ENCODE measurements at regions not wholly inside any gene's neighbourhood (a gene's known extent, or its start where the extent isn't known, plus 50 kb on each side); places are given as distances from the start of the nearest gene placed in this dataset.

DNA sequence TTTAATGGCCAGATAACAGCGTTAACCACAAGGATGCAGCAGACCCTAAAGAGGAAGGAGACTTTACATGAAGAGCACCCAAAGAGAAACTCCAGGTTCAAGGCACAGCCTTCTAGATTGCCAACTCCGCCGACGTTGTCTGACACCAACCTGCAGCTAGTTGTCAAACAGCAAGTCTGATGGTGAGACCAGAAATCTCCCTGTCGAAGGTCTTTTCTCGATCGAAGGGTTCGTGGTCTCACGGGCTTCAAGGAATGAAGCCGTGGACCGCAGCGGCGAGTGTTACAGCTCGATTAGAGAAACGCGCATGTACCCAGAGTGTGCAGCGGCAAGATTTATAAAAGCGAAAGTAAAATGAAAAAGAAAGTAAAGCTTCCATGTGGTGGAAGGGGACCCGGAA is 656.3 kb downstream of the XIRP2 start:
- no peaks in the 10 kb centered on the region for H3K27me3 ChIP-seq (replicated peaks in 1 of 4; ENCODE audit: control extremely low read depth in 1 of 4, control insufficient read depth in 3 of 4, insufficient read depth in 4 of 4, low read length in 3 of 4)
- CTCF ChIA-PET: no interaction called here
- H3K36me3 ChIP-seq (replicated peaks in 1 of 2; ENCODE audit: control extremely low read depth in 1 of 2, control insufficient read depth in 1 of 2, extremely low read depth in 1 of 2, insufficient read depth in 2 of 2, low read length in 1 of 2): no peaks in the 10 kb centered on the region
- TF ChIP-seq, protein P1, sequence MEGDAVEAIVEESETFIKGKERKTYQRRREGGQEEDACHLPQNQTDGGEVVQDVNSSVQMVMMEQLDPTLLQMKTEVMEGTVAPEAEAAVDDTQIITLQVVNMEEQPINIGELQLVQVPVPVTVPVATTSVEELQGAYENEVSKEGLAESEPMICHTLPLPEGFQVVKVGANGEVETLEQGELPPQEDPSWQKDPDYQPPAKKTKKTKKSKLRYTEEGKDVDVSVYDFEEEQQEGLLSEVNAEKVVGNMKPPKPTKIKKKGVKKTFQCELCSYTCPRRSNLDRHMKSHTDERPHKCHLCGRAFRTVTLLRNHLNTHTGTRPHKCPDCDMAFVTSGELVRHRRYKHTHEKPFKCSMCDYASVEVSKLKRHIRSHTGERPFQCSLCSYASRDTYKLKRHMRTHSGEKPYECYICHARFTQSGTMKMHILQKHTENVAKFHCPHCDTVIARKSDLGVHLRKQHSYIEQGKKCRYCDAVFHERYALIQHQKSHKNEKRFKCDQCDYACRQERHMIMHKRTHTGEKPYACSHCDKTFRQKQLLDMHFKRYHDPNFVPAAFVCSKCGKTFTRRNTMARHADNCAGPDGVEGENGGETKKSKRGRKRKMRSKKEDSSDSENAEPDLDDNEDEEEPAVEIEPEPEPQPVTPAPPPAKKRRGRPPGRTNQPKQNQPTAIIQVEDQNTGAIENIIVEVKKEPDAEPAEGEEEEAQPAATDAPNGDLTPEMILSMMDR (IDR thresholded peaks at IDR 0.05): no peak
- no peak for TF ChIP-seq EZH2 (IDR thresholded peaks at IDR 0.05; ENCODE audit: borderline replicate concordance, insufficient read depth, low read depth, low read length, poor library complexity, severe bottlenecking)
- DNase-seq: no peak
- Mint-ChIP-seq H3K4me3 (no peak overlapping the region), H3K9me3 (ENCODE audit: insufficient read depth) (no peaks in the 10 kb centered on the region), H3K27me3 (no peaks in the 10 kb centered on the region), H3K27ac (no peak overlapping the region), H3K4me1 (no peaks in the 10 kb centered on the region)
- H3K4me1 ChIP-seq (ENCODE audit: control insufficient read depth in 2 of 2, insufficient read depth in 2 of 2, low read length in 2 of 2): no peaks in the 10 kb centered on the region
- 94% methylated on average over 19 of the region's 19 CpGs for WGBS (ENCODE audit: insufficient coverage)
- H3K27ac ChIP-seq (ENCODE audit: low read length in 2 of 2): no peak overlapping the region
- ATAC-seq (ENCODE audit: low read depth): no peak
- intact Hi-C loops (cut with micrococcal nuclease): no loop called here
- no peak overlapping the region for H3K4me3 ChIP-seq (ENCODE audit: control extremely low read depth in 1 of 5, extremely low read depth in 1 of 5, insufficient read depth in 1 of 5, low read depth in 2 of 5, low read length in 4 of 5)
- POLR2A ChIA-PET: no interaction called here
- no peak overlapping the region for H3K9ac ChIP-seq (ENCODE audit: low read length)
- no peak overlapping the region for H3K4me2 ChIP-seq (replicated peaks; ENCODE audit: low read depth, low read length, poor library complexity, severe bottlenecking)
- H2AFZ ChIP-seq (ENCODE audit: insufficient read depth, low read depth, low read length, poor library complexity, severe bottlenecking): no peak overlapping the region
- H3K9me3 ChIP-seq (ENCODE audit: control extremely low read depth in 1 of 3, control insufficient read depth in 2 of 3, insufficient read depth in 1 of 3, low read length in 2 of 3): peaks cover 0 to 7% (median 0%) of the 10 kb centered on the region in 3 donors
- H4K20me1 ChIP-seq (ENCODE audit: control insufficient read depth, insufficient read depth, low read length, poor library complexity, severe bottlenecking): no peaks in the 10 kb centered on the region
- no peaks in the 10 kb centered on the region for H3K79me2 ChIP-seq (ENCODE audit: control insufficient read depth, insufficient read depth, low read length)

DNA sequence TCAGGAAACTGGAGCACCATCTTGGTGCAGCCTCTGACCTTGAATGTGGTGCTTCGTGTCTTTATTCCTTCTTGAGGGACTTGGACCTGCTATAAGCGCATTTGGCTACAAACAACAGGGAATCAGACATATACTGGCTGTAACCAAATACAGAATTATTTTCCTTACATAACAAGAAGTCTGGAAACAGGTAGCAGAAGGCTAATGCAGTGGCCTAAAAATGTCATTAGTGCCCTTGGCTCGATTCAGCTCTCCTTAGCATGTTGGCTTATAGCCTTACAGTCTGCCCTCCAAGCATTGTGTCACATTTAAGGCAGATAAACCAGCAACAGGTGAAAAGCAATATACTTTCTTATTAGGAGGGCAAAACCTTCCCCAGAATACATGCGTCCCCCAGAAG is 655.4 kb downstream of the XIRP2 start:
- H3K4me1 ChIP-seq (ENCODE audit: control insufficient read depth in 2 of 2, insufficient read depth in 2 of 2, low read length in 2 of 2): no peaks in the 10 kb centered on the region
- H3K27ac ChIP-seq (ENCODE audit: low read length in 2 of 2): no peak overlapping the region
- ChIA-PET POLR2A (no interaction called here), CTCF (no interaction called here)
- Mint-ChIP-seq H3K27me3 (no peaks in the 10 kb centered on the region), H3K9me3 (ENCODE audit: insufficient read depth) (no peaks in the 10 kb centered on the region), H3K4me3 (no peak overlapping the region), H3K27ac (no peak overlapping the region), H3K4me1 (no peaks in the 10 kb centered on the region)
- ATAC-seq (ENCODE audit: low read depth) (no peak), DNase-seq (no peak)
- no peaks in the 10 kb centered on the region for H3K27me3 ChIP-seq (replicated peaks in 1 of 4; ENCODE audit: control extremely low read depth in 1 of 4, control insufficient read depth in 3 of 4, insufficient read depth in 4 of 4, low read length in 3 of 4)
- H3K4me2 ChIP-seq (replicated peaks; ENCODE audit: low read depth, low read length, poor library complexity, severe bottlenecking): no peak overlapping the region
- TF ChIP-seq, protein P1 (IDR thresholded peaks at IDR 0.05): no peak
- no peak for TF ChIP-seq EZH2 (IDR thresholded peaks at IDR 0.05; ENCODE audit: borderline replicate concordance, insufficient read depth, low read depth, low read length, poor library complexity, severe bottlenecking)
- no peaks in the 10 kb centered on the region for H4K20me1 ChIP-seq (ENCODE audit: control insufficient read depth, insufficient read depth, low read length, poor library complexity, severe bottlenecking)
- no peaks in the 10 kb centered on the region for H3K79me2 ChIP-seq (ENCODE audit: control insufficient read depth, insufficient read depth, low read length)
- intact Hi-C loops (cut with micrococcal nuclease): no loop called here
- peaks cover 0 to 7% (median 0%) of the 10 kb centered on the region in 3 donors for H3K9me3 ChIP-seq (ENCODE audit: control extremely low read depth in 1 of 3, control insufficient read depth in 2 of 3, insufficient read depth in 1 of 3, low read length in 2 of 3)
- no peak overlapping the region for H2AFZ ChIP-seq (ENCODE audit: insufficient read depth, low read depth, low read length, poor library complexity, severe bottlenecking)
- no peaks in the 10 kb centered on the region for H3K36me3 ChIP-seq (replicated peaks in 1 of 2; ENCODE audit: control extremely low read depth in 1 of 2, control insufficient read depth in 1 of 2, extremely low read depth in 1 of 2, insufficient read depth in 2 of 2, low read length in 1 of 2)
- 67% methylated on average over 1 of the region's 4 CpGs for whole genome bisulfite sequencing (ENCODE audit: insufficient coverage)
- H3K4me3 ChIP-seq (ENCODE audit: control extremely low read depth in 1 of 5, extremely low read depth in 1 of 5, insufficient read depth in 1 of 5, low read depth in 2 of 5, low read length in 4 of 5): no peak overlapping the region
- no peak overlapping the region for H3K9ac ChIP-seq (ENCODE audit: low read length)
